HG03354 (cell line): ENCODE measurements at regions not wholly inside any gene's neighbourhood (a gene's known extent, or its start where the extent isn't known, plus 50 kb on each side); places are given as distances from the start of the nearest gene placed in this dataset.
"Not testable (repeated sequence)": the region's sequence is repeated elsewhere in the genome, so short reads cannot be mapped to it uniquely, and the experiment has no call there.

Experiments
- ATAC-seq: cut with Tn5 transposase; IDR thresholded peaks from one replicate; pipeline ENCODE4 v1.9.1; 2021; ENCODE audit warnings: mild to moderate bottlenecking; ENCODE audit not compliant: unreplicated experiment, poor library complexity, severe bottlenecking

DNA sequence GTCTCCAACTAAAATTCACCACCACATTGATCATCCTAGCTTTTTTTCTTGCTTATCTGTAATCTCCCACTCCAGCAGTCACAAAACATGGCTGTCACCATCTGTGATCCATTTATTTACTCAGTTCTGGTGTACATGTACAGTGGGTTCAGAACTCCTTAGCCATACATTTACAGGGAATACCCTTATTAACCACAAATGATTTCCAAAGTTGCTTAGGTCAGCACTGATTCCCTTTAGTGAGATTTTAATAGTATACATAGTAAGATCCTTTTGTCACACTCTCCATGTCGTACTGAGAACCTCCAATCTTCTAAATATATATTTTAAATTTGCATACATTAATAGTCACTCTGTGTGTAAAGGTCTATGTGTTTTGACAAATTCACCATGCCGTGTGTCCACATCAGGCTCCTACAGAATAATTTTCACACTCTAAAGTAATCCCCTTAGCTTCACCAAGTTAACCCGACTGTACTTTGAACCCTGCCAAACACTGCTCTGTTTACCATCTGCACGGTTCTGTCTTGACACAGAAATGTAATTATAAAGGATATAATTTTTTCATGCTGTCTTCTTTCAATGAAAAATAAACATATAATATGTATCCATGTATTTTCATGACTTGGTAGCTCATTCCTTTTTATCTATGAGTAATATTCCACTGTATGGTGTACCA is 473.6 kb upstream of the ZP4 start:
- no peak for ATAC-seq

- no peak for ATAC-seq
These were observed 469.8 kb upstream of the ZP4 start for GRCh38 chr1:238360474-238360873.

DNA sequence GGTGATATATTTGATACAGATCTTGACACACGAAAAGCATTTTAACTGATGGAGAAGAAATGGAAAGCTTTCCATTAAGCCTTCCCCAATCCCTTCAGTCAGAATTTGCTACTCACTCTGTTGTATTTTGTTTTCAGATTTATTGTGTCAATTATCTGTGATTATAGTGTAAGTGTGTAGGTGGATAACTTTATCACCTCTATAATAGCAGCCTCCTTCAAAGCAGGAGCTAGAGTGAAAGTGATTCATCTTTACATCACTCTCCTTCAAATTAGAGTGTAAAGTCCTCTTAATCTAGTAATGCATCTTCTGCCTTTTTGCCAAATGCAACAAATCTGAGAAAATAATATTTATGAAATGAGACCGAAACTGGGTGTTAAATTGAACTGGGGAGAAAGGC is 459.7 kb upstream of the ZP4 start:
- no peak for ATAC-seq

GRCh38 chr1:238346340-238346739 is 455.6 kb upstream of the ZP4 start:
- ATAC-seq = no peak

- no peak for ATAC-seq
These were observed 455.1 kb upstream of the ZP4 start for GRCh38 chr1:238345837-238346236.

DNA sequence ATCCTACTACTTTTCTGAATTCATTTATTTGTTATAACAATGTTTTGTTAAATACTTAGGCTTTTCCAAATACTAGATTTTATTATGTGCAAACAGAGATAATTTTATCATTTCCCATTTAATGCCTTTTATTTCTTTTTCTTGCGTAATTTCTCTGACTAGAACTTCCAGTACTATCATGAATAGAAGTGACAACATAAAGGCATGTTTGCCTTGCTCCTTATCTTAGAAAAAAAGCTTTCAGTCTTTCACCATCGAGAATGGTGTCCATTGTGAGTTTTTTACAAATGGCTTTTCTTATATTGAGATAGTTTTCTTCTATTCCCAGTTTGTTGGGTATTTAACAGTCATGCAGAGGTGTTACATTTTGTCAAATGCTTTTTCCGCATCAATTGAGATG is 453.1 kb upstream of the ZP4 start:
- no peak for ATAC-seq

DNA sequence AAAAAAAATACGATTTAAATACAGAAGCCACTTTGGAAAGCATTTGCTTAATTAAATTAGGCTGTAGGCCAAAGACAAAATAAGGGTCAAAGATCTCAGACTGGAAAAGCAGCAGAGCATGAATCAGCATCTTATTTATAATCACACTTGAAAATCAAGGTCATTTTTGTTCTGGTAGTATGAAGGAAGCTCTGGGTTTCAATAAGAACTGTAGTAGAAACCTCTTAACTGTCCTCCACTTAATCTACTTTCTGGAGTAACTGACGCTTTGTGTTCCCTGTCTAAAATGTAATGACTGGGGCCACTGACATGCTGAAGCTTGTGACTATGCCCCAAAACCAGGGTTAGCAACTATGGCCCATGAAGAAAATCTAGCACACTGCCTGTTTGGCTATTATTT is 450.7 kb upstream of the ZP4 start:
- no peak for ATAC-seq

- no peak for ATAC-seq
These were observed 450.3 kb upstream of the ZP4 start for GRCh38 chr1:238340989-238341388.

DNA sequence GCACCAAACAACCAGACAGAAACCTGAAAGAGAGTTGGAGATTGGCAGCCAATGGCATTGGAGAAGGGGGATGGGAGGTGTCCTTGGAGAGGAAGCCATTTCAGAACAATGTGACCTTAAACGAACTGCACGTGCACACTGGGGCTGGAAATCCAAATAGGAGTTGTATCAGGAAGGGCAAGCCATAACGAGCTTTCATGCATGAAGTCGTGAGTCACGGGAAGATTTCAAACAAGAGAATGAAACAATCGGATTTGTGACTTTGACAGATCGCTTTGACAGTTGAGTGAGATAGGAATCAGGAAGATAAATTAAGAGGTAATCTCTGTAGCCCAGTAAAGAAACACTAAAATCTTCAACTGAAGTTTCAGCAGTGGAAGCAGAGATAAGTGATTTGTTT is 445.8 kb upstream of the ZP4 start:
- ATAC-seq = no peak

DNA sequence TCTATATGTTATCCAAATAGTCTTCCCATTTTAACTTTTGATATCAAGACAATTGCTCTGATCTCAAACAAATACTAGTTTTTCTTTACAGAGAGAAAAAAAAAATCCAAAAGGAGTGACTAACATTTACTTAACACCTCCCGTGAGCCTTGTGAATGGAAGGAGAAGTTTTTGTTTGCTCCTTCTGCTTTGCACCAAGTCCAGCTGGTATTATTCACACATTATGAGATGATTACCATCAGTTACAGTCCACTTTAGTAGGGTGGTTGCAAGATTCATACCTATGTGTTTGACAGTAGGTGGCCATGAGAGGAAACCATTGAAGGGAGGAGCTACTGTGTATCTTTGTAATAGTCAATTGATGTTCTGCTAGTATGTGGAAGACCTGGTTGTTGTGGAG is 443.4 kb upstream of the ZP4 start:
- ATAC-seq = no peak

DNA sequence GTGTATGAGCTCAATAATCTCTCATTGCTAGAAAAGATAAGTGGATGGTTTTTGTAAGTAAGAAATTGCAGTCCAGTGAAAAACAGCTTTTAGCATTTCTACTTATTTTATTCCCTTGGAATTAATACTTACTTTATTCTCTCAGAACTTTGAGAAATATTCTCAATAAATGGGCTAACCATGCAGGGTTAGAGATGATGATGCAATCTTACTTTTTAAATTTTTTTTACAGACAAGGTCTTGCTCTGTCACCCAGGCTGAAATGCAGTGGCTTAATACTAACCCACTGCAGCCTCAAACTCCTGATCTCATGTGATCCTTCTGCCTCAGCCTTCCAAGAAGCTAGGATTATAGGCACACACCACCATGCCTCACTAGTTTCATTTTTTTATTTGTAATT is 440.8 kb upstream of the ZP4 start:
- no peak for ATAC-seq

- ATAC-seq = no peak
These were observed 438.9 kb upstream of the ZP4 start for GRCh38 chr1:238329671-238330070.

DNA sequence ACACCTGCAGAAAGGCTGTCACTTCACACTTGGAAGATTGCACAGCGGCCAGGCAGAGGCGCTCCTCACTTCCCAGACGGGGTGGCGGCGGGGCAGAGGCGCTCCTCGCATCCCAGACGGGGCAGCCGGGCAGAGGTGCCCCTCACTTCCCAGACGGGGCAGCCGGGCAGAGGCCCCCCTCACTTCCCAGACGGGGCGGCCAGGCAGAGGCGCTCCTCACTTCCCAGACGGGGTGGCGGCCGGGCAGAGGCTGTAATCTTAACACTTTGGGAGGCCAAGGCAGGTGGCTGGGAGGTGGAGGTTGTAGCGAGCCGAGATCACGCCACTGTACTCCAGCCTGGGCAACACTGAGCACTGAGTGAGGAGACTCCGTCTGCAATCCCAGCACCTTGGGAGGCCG is 436.3 kb upstream of the ZP4 start:
- ATAC-seq = not testable (repeated sequence)

GRCh38 chr1:238326479-238326878 is 435.8 kb upstream of the ZP4 start:
- ATAC-seq = not testable (repeated sequence)

DNA sequence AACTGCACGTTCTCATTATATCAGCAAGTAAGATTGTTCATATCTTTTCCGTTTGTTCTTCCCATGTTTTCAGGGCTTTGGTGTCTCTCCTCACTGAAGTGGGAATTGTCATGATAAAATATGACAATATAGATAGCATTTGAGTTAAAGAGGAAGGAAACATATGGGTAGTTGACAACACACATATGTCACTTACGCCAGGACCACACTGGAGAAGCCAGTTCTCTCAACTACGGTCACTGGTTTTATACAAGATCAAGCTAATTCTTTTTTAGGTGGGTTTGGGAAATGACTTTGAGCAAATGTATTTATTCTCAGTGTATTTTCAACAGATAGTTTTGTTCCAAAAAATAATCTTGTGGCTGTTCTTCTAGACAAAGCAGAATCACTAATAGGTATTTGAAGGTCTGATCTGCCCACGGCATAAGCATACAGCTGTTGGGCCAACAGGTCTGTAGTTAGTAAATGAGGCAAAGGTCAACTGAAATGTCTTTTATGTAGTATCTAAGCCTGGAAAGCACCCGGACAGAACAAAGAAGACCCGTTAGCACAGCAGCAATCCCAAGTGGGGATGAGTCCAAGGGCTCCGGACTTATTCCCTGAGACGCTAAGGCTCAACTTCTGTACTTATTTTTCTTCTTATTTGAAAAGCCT is 433.6 kb upstream of the ZP4 start:
- no peak for ATAC-seq

- ATAC-seq = no peak
These were observed 432.8 kb upstream of the ZP4 start for GRCh38 chr1:238323490-238323889.

DNA sequence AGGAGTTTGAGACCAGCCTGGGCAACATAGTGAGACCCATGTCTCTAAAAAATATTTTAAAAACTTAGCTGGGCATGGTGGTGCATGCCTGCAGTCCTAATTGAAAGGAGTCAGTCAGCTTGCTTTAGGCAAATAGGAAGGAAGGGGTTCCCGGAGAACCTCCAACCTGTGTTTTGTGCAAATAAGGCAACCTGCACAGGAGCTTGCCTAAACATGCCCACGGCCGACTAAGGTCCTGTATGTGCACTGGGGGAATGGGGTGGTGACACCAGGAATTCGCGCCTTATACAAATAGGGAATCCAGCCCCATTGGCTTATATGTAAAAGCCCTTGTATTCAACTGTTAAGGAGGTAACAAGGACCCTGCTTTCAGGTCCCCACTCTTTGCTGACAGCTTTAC is 429.2 kb upstream of the ZP4 start:
- ATAC-seq = no peak

GRCh38 chr1:238318294-238319110 is 427.8 kb upstream of the ZP4 start:
- ATAC-seq = no peak

GRCh38 chr1:238312969-238313368 is 422.2 kb upstream of the ZP4 start:
- ATAC-seq = no peak

DNA sequence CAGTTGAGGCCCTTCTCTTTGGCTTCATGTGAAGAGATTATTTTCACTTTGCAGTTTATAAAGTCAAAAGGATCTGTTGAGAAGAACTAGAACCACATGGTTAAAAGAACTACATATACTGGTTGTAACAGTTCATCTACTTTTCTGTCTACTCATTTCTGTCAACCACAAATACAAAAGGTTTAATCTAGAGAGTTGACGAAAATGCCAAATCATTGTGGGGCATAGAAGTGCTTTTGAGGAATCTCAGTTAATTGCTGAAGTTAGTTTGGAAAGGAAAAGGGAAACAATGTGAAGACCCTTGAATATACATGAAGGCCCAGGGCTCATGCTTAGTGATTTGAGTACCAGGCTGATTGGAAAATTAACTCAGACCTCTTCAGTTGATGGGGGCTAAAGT is 415.7 kb upstream of the ZP4 start:
- ATAC-seq = no peak

GRCh38 chr1:238302646-238303045 is 411.9 kb upstream of the ZP4 start:
- ATAC-seq = no peak
